HG02884 (cell line): ENCODE measurements at regions not wholly inside any gene's neighbourhood (a gene's known extent, or its start where the extent isn't known, plus 50 kb on each side); places are given as distances from the start of the nearest gene placed in this dataset.

Source experiments
- ATAC-seq: cut with Tn5 transposase; IDR thresholded peaks from one replicate; pipeline ENCODE4 v1.9.1; 2021; ENCODE audit warnings: mild to moderate bottlenecking, moderate library complexity; ENCODE audit not compliant: unreplicated experiment

DNA sequence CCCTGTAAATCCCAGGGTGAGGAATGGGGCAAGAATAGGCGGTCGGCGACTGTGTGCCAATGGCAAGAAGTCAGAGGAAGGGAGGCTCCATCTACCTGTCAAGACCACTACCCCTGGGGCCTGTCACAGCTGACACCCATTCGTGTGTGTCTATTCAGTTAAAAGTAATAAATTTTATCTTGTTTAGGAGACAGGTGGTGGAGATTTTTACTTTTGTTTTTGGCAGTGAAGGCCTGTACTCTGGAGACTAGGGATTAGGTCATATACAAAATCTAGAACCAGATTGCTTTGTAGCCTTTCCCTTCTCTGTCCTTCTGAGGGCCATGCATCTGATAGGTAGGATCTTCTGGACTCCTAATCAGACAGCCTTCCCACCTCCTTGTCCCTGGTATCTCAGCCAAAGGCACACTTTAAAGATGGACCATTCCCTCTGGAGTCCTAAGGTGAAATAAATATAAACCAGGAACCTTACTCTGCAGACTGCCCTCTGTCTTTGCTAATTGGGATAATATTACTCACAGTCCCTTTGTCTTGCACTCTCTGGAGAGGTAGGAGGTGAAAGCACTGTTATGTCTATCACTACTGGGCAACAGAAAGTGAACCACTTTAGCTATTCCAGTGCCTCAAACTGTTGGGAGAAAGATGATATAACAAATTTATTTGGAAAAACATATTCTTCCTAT, 213.2 kb upstream of the ACTBL2 start:
- no peak for ATAC-seq

GRCh38 chr5:57695179-57695578, 212.6 kb upstream of the ACTBL2 start:
- no peak for ATAC-seq

- ATAC-seq = no peak
These were observed 211.1 kb upstream of the ACTBL2 start for GRCh38 chr5:57693488-57694305.

- ATAC-seq = no peak
These were observed 210.2 kb upstream of the ACTBL2 start for GRCh38 chr5:57692582-57693487.

- no peak for ATAC-seq
These were observed 208.1 kb upstream of the ACTBL2 start for GRCh38 chr5:57690724-57691123.

DNA sequence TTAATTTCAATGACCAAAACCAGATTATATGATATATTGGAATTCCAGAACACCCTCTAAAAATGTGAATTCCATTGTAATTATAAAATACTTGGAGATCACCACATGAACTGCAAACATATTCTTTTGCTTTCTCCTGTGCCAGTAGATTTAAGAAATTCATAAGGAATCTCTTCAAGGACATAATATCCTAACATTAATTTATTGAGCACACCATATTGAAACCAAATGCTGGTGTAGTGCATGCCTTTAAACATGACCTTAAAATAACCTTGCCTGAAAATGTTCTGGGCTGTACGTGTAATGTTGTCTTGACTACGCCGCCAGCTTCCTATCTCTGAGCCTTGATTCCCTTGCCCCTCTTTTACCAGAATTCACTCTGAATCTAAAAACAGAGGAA, 205.0 kb upstream of the ACTBL2 start:
- no peak for ATAC-seq

- ATAC-seq = no peak
These were observed 203.1 kb upstream of the ACTBL2 start for GRCh38 chr5:57685516-57686255.

- no peak for ATAC-seq
These were observed 201.7 kb upstream of the ACTBL2 start for GRCh38 chr5:57684299-57684702.

DNA sequence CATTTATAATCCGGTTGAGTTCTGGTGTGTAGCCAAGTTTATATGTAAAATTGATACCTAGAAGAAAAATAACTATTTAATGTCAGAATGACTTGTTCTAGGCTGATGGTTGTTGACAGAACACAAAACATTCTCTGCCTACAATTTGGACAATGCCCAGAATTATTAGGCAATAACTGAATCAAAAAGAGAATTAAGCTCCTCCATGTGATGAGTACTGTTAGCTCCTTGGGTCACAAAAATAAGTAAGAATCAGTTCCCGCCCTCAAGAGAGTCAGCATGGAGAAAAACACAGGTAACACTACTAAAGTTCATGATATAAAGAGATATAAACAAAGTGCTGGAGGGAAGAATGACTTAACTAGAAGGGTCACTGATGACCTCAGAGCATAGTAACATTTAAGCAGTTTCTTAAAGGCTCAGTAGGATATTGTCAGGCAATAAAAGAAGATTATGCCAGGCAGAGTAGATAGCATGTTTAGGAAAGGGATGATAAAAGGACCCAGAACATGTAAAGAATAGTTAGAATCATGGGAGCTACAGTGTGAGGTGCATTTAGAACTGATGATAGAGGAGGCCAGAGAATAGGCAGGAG, 200.5 kb upstream of the ACTBL2 start:
- no peak for ATAC-seq

DNA sequence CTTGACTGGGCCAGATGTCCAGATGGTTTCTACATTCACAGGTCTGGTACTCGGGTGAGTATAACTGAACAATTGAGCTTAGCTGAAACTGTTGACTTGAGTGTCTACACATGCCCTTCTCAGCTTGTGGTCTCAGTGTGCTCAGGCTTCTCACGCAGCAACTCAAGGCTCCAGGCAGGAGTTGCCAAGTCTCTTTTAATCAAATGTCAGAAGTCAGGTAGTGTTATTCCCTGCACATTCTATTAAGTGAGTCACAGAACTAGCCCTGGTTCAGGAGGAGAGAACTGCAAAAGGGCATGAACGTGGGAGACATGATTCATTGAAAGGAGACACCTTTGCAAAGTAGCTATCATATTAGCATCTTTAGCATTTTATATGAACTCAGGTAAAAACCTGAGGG, 199.3 kb upstream of the ACTBL2 start:
- no peak for ATAC-seq

GRCh38 chr5:57680686-57681085, 198.1 kb upstream of the ACTBL2 start:
- no peak for ATAC-seq

DNA sequence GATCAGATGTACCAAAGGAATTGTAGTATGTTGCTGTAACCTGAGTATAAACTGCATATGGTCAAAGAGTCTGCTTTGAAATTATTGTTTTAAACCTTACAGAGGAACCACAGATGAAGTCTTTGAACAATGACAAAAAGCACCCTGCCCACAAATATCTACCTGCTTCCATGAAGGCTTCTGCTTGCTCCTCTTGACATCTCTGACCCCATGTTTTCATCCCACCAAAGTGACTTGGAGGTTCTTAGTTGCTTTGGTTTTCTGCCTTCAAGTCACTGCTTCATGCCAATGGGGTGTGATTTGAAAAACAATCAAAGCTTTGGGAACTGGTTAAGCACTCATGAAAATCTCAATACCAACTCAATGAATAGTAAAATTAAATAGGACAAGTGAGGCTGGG, 194.6 kb upstream of the ACTBL2 start:
- ATAC-seq = no peak

DNA sequence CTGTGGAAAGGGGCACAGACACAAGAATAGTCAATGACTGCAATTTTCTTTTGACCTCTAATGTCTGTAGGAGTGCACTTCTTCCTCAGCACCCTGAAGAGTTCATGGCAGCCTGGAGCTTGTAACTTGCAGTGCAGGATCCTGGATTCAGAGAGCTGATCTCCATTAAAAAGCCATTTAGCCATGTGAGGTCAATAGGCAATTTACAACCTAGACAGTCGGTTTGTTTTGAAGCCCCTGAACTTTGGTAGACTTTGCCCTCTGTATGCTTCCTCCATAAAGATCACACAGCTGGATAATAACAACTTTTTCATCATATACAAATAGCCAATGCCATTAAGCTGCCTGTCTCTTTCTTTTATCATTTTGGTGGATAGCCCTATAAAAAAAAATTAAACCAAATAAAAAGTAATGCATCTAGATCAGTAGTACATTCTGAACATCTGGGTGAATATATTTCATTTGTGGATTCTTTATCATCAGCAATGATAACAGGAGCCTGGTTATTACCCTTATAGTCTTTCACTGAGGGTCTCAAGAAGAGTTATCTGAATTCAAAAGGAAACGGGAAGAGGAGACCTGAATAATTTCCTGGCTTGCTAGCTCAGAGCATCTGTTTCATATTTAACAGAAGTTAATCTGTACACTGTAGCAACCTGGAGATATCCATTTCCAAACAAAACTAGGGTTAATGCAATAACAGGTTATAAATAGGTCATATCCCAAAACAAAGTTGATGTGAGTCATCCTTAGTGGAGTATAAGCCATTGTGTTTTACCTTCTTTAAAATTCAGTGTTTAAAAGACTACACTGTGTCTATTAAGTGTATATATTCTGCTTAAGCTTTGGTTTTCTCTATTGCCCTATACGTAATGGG, 193.8 kb upstream of the ACTBL2 start:
- ATAC-seq = no peak

DNA sequence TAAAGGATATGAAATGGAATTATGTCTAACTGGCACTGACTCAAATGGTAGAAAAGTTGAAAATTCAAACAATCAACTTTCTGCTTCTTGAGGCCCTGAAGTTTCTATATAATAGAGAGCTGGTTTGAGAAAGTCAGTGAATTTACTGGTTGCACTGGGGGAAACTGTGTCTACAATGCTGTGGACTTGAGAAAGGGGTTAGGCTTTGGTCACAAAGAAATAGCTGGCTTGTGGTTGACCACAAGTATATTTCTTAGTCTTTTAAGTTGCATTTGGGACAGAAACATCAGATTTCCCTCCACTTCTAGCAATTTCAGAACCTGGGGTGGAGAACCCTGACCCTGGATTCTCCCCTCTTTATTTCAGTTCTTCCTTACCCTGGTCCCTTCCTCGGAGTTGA, 192.6 kb upstream of the ACTBL2 start:
- no peak for ATAC-seq

GRCh38 chr5:57671371-57671770, 188.8 kb upstream of the ACTBL2 start:
- no peak for ATAC-seq

GRCh38 chr5:57666582-57666981, 184.0 kb upstream of the ACTBL2 start:
- ATAC-seq = no peak

DNA sequence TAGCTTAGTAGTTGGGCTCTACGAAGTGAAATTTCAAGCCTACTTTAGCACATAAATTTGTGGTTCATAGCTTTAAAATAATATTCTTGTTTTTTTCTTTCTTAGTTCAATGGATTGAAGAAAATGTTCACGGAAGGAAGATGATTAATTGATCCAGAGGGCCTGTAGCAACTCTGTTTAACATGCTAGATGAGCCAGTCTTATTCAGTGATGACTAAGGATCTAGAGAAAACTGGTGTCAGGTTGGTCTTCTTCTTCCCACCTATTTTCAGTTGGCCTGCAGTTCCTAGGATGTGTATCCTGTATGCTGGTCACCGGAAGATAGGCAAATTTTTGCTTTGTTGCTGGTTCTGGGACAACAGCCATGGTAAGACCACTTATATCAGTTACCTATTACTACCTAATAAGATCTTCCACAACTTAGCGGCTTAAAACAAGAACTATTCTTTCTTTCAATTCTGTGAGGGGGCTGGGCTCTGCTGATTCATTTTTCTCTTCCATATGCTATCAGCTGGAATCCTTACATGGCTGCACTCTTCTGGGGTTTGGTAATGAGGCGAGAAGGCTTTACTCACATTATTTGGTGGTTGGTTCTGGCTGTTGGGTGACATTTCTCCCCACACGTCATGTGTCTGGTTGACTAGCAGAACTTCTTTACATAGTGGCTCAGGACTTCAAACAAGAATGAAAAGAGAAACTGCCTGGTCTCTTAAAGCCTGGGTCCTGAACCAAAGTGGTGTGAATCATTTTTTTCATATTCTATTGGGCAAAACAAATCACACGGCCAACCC, 182.7 kb upstream of the ACTBL2 start:
- no peak for ATAC-seq

GRCh38 chr5:57664700-57665099, 182.1 kb upstream of the ACTBL2 start:
- ATAC-seq = no peak

- ATAC-seq = no peak
These were observed 180.9 kb upstream of the ACTBL2 start for GRCh38 chr5:57663466-57663865.
